ENCODE measurements at regions not wholly inside any gene's neighbourhood (a gene's known extent, or its start where the extent isn't known, plus 50 kb on each side); places are given as distances from the start of the nearest gene placed in this dataset.

GRCh38 chr2:81747481-81748070 lies 1443.0 kb upstream of the LRRTM1 start:
- DNase-seq, result no peak
- no peaks in the 10 kb centered on the region for H3K36me3 Mint-ChIP-seq (ENCODE audit: low read depth)
- H3K4me1 Mint-ChIP-seq (ENCODE audit: low read depth), result no peaks in the 10 kb centered on the region
- no peak overlapping the region for H3K27ac Mint-ChIP-seq
- peaks cover 21% of the 10 kb centered on the region for H3K9me3 Mint-ChIP-seq
- H3K27me3 Mint-ChIP-seq, result no peaks in the 10 kb centered on the region
- H3K4me3 Mint-ChIP-seq, result no peak overlapping the region

- no peak for DNase-seq
- Mint-ChIP-seq H3K9me3 (peaks cover 7% of the 10 kb centered on the region), H3K27ac (no peak overlapping the region), H3K27me3 (no peaks in the 10 kb centered on the region), H3K4me3 (no peak overlapping the region), H3K36me3 (ENCODE audit: low read depth) (no peaks in the 10 kb centered on the region), H3K4me1 (ENCODE audit: low read depth) (no peaks in the 10 kb centered on the region)
These were observed 1435.4 kb upstream of the LRRTM1 start for GRCh38 chr2:81739966-81740365.

- no peaks in the 10 kb centered on the region for H3K4me1 Mint-ChIP-seq (ENCODE audit: low read depth)
- no peaks in the 10 kb centered on the region for H3K27me3 Mint-ChIP-seq
- no peak overlapping the region for H3K27ac Mint-ChIP-seq
- peaks cover 14% of the 10 kb centered on the region for H3K9me3 Mint-ChIP-seq
- H3K36me3 Mint-ChIP-seq (ENCODE audit: low read depth), result no peaks in the 10 kb centered on the region
- no peak for DNase-seq
- H3K4me3 Mint-ChIP-seq, result no peak overlapping the region
These were observed 1430.4 kb upstream of the LRRTM1 start for GRCh38 chr2:81734981-81735380.

GRCh38 chr2:81714817-81715216 lies 1410.3 kb upstream of the LRRTM1 start:
- Mint-ChIP-seq H3K27ac (no peak overlapping the region), H3K4me1 (ENCODE audit: low read depth) (no peaks in the 10 kb centered on the region), H3K36me3 (ENCODE audit: low read depth) (no peaks in the 10 kb centered on the region), H3K27me3 (no peaks in the 10 kb centered on the region), H3K4me3 (no peak overlapping the region), H3K9me3 (peaks cover 24% of the 10 kb centered on the region)
- DNase-seq, result no peak

- H3K4me3 Mint-ChIP-seq, result no peak overlapping the region
- peaks cover 26% of the 10 kb centered on the region for H3K9me3 Mint-ChIP-seq
- no peaks in the 10 kb centered on the region for H3K27me3 Mint-ChIP-seq
- no peak for DNase-seq
- H3K4me1 Mint-ChIP-seq (ENCODE audit: low read depth), result no peaks in the 10 kb centered on the region
- no peak overlapping the region for H3K27ac Mint-ChIP-seq
- H3K36me3 Mint-ChIP-seq (ENCODE audit: low read depth), result no peaks in the 10 kb centered on the region
These were observed 1402.3 kb upstream of the LRRTM1 start for GRCh38 chr2:81706856-81707255.

- Mint-ChIP-seq H3K27me3 (no peaks in the 10 kb centered on the region), H3K36me3 (ENCODE audit: low read depth) (no peaks in the 10 kb centered on the region), H3K4me1 (ENCODE audit: low read depth) (no peaks in the 10 kb centered on the region), H3K4me3 (no peak overlapping the region), H3K27ac (no peak overlapping the region), H3K9me3 (peaks cover 21% of the 10 kb centered on the region)
- no peak for DNase-seq
These were observed 1399.3 kb upstream of the LRRTM1 start for GRCh38 chr2:81703831-81704230.

GRCh38 chr2:81692566-81692965 lies 1388.0 kb upstream of the LRRTM1 start:
- Mint-ChIP-seq H3K36me3 (ENCODE audit: low read depth) (no peaks in the 10 kb centered on the region), H3K27ac (no peak overlapping the region), H3K4me1 (ENCODE audit: low read depth) (no peaks in the 10 kb centered on the region), H3K4me3 (no peak overlapping the region), H3K9me3 (peaks cover 28% of the 10 kb centered on the region), H3K27me3 (no peaks in the 10 kb centered on the region)
- no peak for DNase-seq

GRCh38 chr2:81675641-81676040 lies 1371.1 kb upstream of the LRRTM1 start:
- no peaks in the 10 kb centered on the region for H3K36me3 Mint-ChIP-seq (ENCODE audit: low read depth)
- H3K4me1 Mint-ChIP-seq (ENCODE audit: low read depth), result no peaks in the 10 kb centered on the region
- peaks cover 10% of the 10 kb centered on the region for H3K9me3 Mint-ChIP-seq
- H3K27me3 Mint-ChIP-seq, result no peaks in the 10 kb centered on the region
- no peak for DNase-seq
- H3K4me3 Mint-ChIP-seq, result no peak overlapping the region
- H3K27ac Mint-ChIP-seq, result no peak overlapping the region

GRCh38 chr2:81672923-81673322 lies 1368.4 kb upstream of the LRRTM1 start:
- Mint-ChIP-seq H3K4me3 (no peak overlapping the region), H3K27ac (no peak overlapping the region), H3K4me1 (ENCODE audit: low read depth) (no peaks in the 10 kb centered on the region), H3K9me3 (peaks cover 4% of the 10 kb centered on the region), H3K36me3 (ENCODE audit: low read depth) (no peaks in the 10 kb centered on the region), H3K27me3 (no peaks in the 10 kb centered on the region)
- DNase-seq, result no peak

- no peaks in the 10 kb centered on the region for H3K36me3 Mint-ChIP-seq (ENCODE audit: low read depth)
- H3K27me3 Mint-ChIP-seq, result no peaks in the 10 kb centered on the region
- H3K9me3 Mint-ChIP-seq, result peaks cover 4% of the 10 kb centered on the region
- H3K27ac Mint-ChIP-seq, result no peak overlapping the region
- H3K4me3 Mint-ChIP-seq, result no peak overlapping the region
- DNase-seq, result no peak
- no peaks in the 10 kb centered on the region for H3K4me1 Mint-ChIP-seq (ENCODE audit: low read depth)
These were observed 1368.0 kb upstream of the LRRTM1 start for GRCh38 chr2:81672516-81672915.

GRCh38 chr2:81670885-81671284 lies 1366.3 kb upstream of the LRRTM1 start:
- H3K36me3 Mint-ChIP-seq (ENCODE audit: low read depth), result no peaks in the 10 kb centered on the region

GRCh38 chr2:81661081-81661480 lies 1356.5 kb upstream of the LRRTM1 start:
- Mint-ChIP-seq H3K9me3 (peaks cover 46% of the 10 kb centered on the region), H3K27me3 (no peaks in the 10 kb centered on the region), H3K27ac (no peak overlapping the region), H3K4me1 (ENCODE audit: low read depth) (peaks cover 2% of the 10 kb centered on the region), H3K4me3 (no peak overlapping the region), H3K36me3 (ENCODE audit: low read depth) (no peaks in the 10 kb centered on the region)
- no peak for DNase-seq

More at GRCh38 chr2:81670885-81671284, 1366.3 kb upstream of the LRRTM1 start:
- Mint-ChIP-seq H3K4me3 (no peak overlapping the region), H3K27me3 (no peaks in the 10 kb centered on the region), H3K4me1 (ENCODE audit: low read depth) (no peaks in the 10 kb centered on the region), H3K27ac (no peak overlapping the region), H3K9me3 (peaks cover 4% of the 10 kb centered on the region)
- DNase-seq, result no peak

- Mint-ChIP-seq H3K27ac (no peak overlapping the region), H3K4me1 (ENCODE audit: low read depth) (peaks cover 2% of the 10 kb centered on the region), H3K4me3 (no peak overlapping the region), H3K9me3 (peaks cover 52% of the 10 kb centered on the region), H3K36me3 (ENCODE audit: low read depth) (no peaks in the 10 kb centered on the region), H3K27me3 (no peaks in the 10 kb centered on the region)
- DNase-seq, result no peak
These were observed 1353.7 kb upstream of the LRRTM1 start for GRCh38 chr2:81658227-81658626.

GRCh38 chr2:81650048-81650971 lies 1345.8 kb upstream of the LRRTM1 start:
- H3K36me3 Mint-ChIP-seq (ENCODE audit: low read depth), result no peaks in the 10 kb centered on the region
- no peaks in the 10 kb centered on the region for H3K4me1 Mint-ChIP-seq (ENCODE audit: low read depth)

GRCh38 chr2:81648806-81649205 lies 1344.3 kb upstream of the LRRTM1 start:
- Mint-ChIP-seq H3K9me3 (peaks cover 34% of the 10 kb centered on the region), H3K4me1 (ENCODE audit: low read depth) (no peaks in the 10 kb centered on the region), H3K4me3 (no peak overlapping the region), H3K27ac (no peak overlapping the region), H3K27me3 (no peaks in the 10 kb centered on the region), H3K36me3 (ENCODE audit: low read depth) (no peaks in the 10 kb centered on the region)
- no peak for DNase-seq

More at GRCh38 chr2:81650048-81650971, 1345.8 kb upstream of the LRRTM1 start:
- no peaks in the 10 kb centered on the region for H3K27me3 Mint-ChIP-seq
- H3K27ac Mint-ChIP-seq, result no peak overlapping the region
- no peak for DNase-seq
- no peak overlapping the region for H3K4me3 Mint-ChIP-seq
- H3K9me3 Mint-ChIP-seq, result peaks cover 35% of the 10 kb centered on the region
